H7 (cell line): ENCODE measurements at regions not wholly inside any gene's neighbourhood (a gene's known extent, or its start where the extent isn't known, plus 50 kb on each side); places are given as distances from the start of the nearest gene placed in this dataset.
A peak's percentile ranks its signal among the peaks of the same experiment; 100 is the strongest.
"Not testable (repeated sequence)": the region's sequence is repeated elsewhere in the genome, so short reads cannot be mapped to it uniquely, and the experiment has no call there.

Experiments used
- DNase-seq: peaks from one replicate; pipeline ENCODE4 v3.0.0; 2012
- H3K27me3 ChIP-seq: 2 replicates; pipeline ENCODE4 v1.6.0; 2011; ENCODE audit warnings: mild to moderate bottlenecking, low read length; ENCODE audit not compliant: control insufficient read depth, insufficient read depth
- H3K36me3 ChIP-seq: replicated peaks from 2 replicates; pipeline ENCODE4 v1.5.1; 2011; ENCODE audit warnings: low read length; ENCODE audit not compliant: control insufficient read depth, insufficient read depth
- H3K4me3 ChIP-seq: 2 replicates; pipeline ENCODE4 v1.5.1; 2011; ENCODE audit warnings: low read depth, mild to moderate bottlenecking, control low read depth, low read length, moderate library complexity; ENCODE audit not compliant: insufficient read depth

- no peaks in the 10 kb centered on the region for H3K27me3 ChIP-seq
- no peak overlapping the region for H3K4me3 ChIP-seq
- no peaks in the 10 kb centered on the region for H3K36me3 ChIP-seq
- no peak for DNase-seq
Observed at GRCh38 chr7:96800824-96801223, 91.2 kb upstream of the SEM1 start.

GRCh38 chr7:96819111-96819700, 109.6 kb upstream of the SEM1 start:
- no peak for DNase-seq
- H3K4me3 ChIP-seq = no peak overlapping the region
- no peaks in the 10 kb centered on the region for H3K27me3 ChIP-seq
- H3K36me3 ChIP-seq = no peaks in the 10 kb centered on the region

- not testable (repeated sequence) for H3K4me3 ChIP-seq, H3K36me3 ChIP-seq, H3K27me3 ChIP-seq, DNase-seq
Observed at GRCh38 chr7:96821131-96821530, 111.5 kb upstream of the SEM1 start.

GRCh38 chr7:96822824-96823223, 113.2 kb upstream of the SEM1 start:
- Histone ChIP-seq H3K4me3 (no peak overlapping the region), H3K36me3 (no peaks in the 10 kb centered on the region), H3K27me3 (no peaks in the 10 kb centered on the region)
- DNase-seq = no peak

- DNase-seq = no peak
Observed at GRCh38 chr7:96823274-96823673, 113.6 kb upstream of the SEM1 start.

GRCh38 chr7:96824686-96825085, 115.0 kb upstream of the SEM1 start:
- DNase-seq = no peak
- Histone ChIP-seq H3K27me3 (no peaks in the 10 kb centered on the region), H3K36me3 (no peaks in the 10 kb centered on the region), H3K4me3 (no peak overlapping the region)

More at GRCh38 chr7:96823274-96823673, 113.6 kb upstream of the SEM1 start:
- no peaks in the 10 kb centered on the region for H3K36me3 ChIP-seq
- no peaks in the 10 kb centered on the region for H3K27me3 ChIP-seq
- no peak overlapping the region for H3K4me3 ChIP-seq

- DNase-seq = no peak
- H3K4me3 ChIP-seq = no peak overlapping the region
Observed at GRCh38 chr7:96825285-96825684, 115.6 kb upstream of the SEM1 start.

GRCh38 chr7:96826089-96826488, 116.4 kb upstream of the SEM1 start:
- H3K27me3 ChIP-seq = no peaks in the 10 kb centered on the region
- DNase-seq = no peak
- H3K36me3 ChIP-seq = no peaks in the 10 kb centered on the region
- H3K4me3 ChIP-seq = no peak overlapping the region

More at GRCh38 chr7:96825285-96825684, 115.6 kb upstream of the SEM1 start:
- H3K27me3 ChIP-seq = no peaks in the 10 kb centered on the region
- no peaks in the 10 kb centered on the region for H3K36me3 ChIP-seq

- Histone ChIP-seq H3K4me3 (no peak overlapping the region), H3K27me3 (no peaks in the 10 kb centered on the region), H3K36me3 (no peaks in the 10 kb centered on the region)
- DNase-seq = peak; percentile 16
Observed at GRCh38 chr7:96827701-96828100, 118.1 kb upstream of the SEM1 start.

GRCh38 chr7:96829121-96829520, 119.5 kb upstream of the SEM1 start:
- H3K36me3 ChIP-seq, H3K27me3 ChIP-seq, DNase-seq, H3K4me3 ChIP-seq: not testable (repeated sequence)

GRCh38 chr7:96831446-96831845, 121.8 kb upstream of the SEM1 start:
- H3K36me3 ChIP-seq = no peaks in the 10 kb centered on the region
- H3K4me3 ChIP-seq = no peak overlapping the region
- no peak for DNase-seq
- H3K27me3 ChIP-seq = no peaks in the 10 kb centered on the region

- DNase-seq = no peak
- Histone ChIP-seq H3K27me3 (no peaks in the 10 kb centered on the region), H3K4me3 (no peak overlapping the region), H3K36me3 (no peaks in the 10 kb centered on the region)
Observed at GRCh38 chr7:96832092-96832662, 122.5 kb upstream of the SEM1 start.

- no peaks in the 10 kb centered on the region for H3K36me3 ChIP-seq
- DNase-seq = no peak
- H3K27me3 ChIP-seq = no peaks in the 10 kb centered on the region
- no peak overlapping the region for H3K4me3 ChIP-seq
Observed at GRCh38 chr7:96833676-96834453, 124.2 kb upstream of the SEM1 start.

- no peaks in the 10 kb centered on the region for H3K27me3 ChIP-seq
- no peak for DNase-seq
- no peak overlapping the region for H3K4me3 ChIP-seq
- H3K36me3 ChIP-seq = no peaks in the 10 kb centered on the region
Observed at GRCh38 chr7:96836456-96836855, 126.8 kb upstream of the SEM1 start.

GRCh38 chr7:96837593-96837992, 127.9 kb upstream of the SEM1 start:
- Histone ChIP-seq H3K4me3 (no peak overlapping the region), H3K36me3 (no peaks in the 10 kb centered on the region), H3K27me3 (no peaks in the 10 kb centered on the region)
- DNase-seq = no peak
